GM13976 (cell line): ENCODE measurements at regions not wholly inside any gene's neighbourhood (a gene's known extent, or its start where the extent isn't known, plus 50 kb on each side); places are given as distances from the start of the nearest gene placed in this dataset.

Experiments
- DNase-seq: peaks from one replicate; pipeline ENCODE4 v3.0.0; 2012; ENCODE audit warnings: low spot score
- in situ Hi-C: fragments of 300-500 bp; cut with MboI; formaldehyde crosslinking; loops from one replicate; pipeline ENCODE4 v1.12.0; 2022; ENCODE audit warnings: low sequenced_read_pairs, mixed read lengths, inconsistent platforms; ENCODE audit not compliant: unreplicated experiment
- TF ChIP-seq, protein P1 (sequence below): IDR thresholded peaks from 2 replicates; pipeline ENCODE4 v1.5.1; 2012; ENCODE audit warnings: borderline replicate concordance, mild to moderate bottlenecking; ENCODE audit not compliant: insufficient read depth; ENCODE audit errors: extremely low read depth, missing control alignments, control extremely low read depth

- in situ Hi-C loops = no loop called here
- no peak for DNase-seq
- TF ChIP-seq, protein P1, sequence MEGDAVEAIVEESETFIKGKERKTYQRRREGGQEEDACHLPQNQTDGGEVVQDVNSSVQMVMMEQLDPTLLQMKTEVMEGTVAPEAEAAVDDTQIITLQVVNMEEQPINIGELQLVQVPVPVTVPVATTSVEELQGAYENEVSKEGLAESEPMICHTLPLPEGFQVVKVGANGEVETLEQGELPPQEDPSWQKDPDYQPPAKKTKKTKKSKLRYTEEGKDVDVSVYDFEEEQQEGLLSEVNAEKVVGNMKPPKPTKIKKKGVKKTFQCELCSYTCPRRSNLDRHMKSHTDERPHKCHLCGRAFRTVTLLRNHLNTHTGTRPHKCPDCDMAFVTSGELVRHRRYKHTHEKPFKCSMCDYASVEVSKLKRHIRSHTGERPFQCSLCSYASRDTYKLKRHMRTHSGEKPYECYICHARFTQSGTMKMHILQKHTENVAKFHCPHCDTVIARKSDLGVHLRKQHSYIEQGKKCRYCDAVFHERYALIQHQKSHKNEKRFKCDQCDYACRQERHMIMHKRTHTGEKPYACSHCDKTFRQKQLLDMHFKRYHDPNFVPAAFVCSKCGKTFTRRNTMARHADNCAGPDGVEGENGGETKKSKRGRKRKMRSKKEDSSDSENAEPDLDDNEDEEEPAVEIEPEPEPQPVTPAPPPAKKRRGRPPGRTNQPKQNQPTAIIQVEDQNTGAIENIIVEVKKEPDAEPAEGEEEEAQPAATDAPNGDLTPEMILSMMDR = no peak
Measured at GRCh38 chr10:4201866-4202825, 417.1 kb upstream of the KLF6 start.

DNA sequence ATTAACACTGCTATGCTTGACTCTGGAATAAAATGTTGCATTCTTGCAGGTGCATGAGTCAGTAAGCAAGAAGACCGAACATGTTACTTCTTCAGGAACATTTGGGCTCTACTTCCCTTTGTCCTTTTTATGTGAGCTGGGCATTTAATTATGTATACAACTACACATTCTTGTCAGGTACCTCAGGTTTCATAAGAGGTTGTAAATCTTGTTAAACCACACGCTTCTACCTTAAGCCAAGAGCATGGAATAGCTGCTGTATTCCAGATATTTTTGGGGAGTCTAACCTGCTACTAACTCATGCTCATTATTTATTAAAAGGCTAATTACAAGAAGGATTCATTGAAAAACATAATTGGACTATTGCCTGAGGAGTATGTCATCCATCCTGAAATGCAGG, 414.2 kb upstream of the KLF6 start:
- TF ChIP-seq, protein P1 = no peak
- no peak for DNase-seq
- in situ Hi-C loops = no loop called here

- DNase-seq = no peak
- in situ Hi-C loops = no loop called here
- TF ChIP-seq, protein P1 = no peak
Measured at GRCh38 chr10:4198216-4198615, 413.2 kb upstream of the KLF6 start.

- no peak for DNase-seq
- TF ChIP-seq, protein P1 = no peak
- in situ Hi-C loops = no loop called here
Measured at GRCh38 chr10:4197676-4198075, 412.7 kb upstream of the KLF6 start.

GRCh38 chr10:4196771-4197390, 411.9 kb upstream of the KLF6 start:
- DNase-seq = no peak

DNA sequence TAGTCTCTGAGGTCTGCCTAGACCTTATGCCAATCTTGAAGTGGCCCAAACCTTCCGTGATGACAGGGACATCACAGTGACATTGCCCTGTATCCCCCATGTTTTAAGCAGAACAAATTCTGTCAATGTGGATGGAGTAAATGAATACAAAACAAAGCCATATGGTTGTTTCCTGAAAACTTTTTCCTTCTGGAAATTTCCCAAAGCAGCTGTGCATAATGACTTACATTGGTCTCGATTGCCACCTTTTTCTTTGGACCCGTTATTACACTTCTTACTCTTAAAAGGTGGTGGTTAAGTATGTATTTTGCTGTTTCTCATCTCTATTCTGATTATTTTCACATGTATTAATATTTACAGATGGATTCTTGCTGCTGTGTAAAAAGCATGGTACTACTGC, 411.2 kb upstream of the KLF6 start:
- DNase-seq = no peak
- TF ChIP-seq, protein P1 = no peak
- in situ Hi-C loops = no loop called here

More at GRCh38 chr10:4196771-4197390, 411.9 kb upstream of the KLF6 start:
- TF ChIP-seq, protein P1 = no peak
- in situ Hi-C loops = no loop called here
